ENCODE measurements at regions not wholly inside any gene's neighbourhood (a gene's known extent, or its start where the extent isn't known, plus 50 kb on each side); places are given as distances from the start of the nearest gene placed in this dataset.

DNA sequence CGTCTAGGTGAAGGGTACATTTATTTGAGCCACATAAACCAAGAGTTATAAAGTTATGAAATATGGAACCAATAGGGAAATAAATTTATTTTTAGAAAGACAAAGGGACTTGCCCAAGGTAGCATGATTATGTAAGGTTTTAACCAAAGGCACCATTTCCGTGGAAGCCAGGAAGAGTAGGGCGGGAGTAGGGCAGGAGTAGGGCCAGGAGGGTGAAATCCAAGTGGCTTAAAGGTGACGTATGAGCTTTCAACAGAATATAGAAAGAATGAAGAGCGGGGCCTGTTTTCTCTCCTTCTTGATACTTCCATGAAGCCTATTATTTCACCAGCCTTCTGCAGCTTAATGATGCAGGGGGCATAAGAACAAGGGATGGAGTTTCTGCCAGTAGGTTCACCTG is 91.7 kb upstream of the PNPLA4 start:
- H3K27ac Mint-ChIP-seq (ENCODE audit: unreplicated experiment), result no peak overlapping the region
- no peak for DNase-seq (ENCODE audit: extremely low spot score, unreplicated experiment)
- H3K36me3 Mint-ChIP-seq (ENCODE audit: unreplicated experiment), result no peaks in the 10 kb centered on the region
- no peak overlapping the region for H3K4me3 Mint-ChIP-seq (ENCODE audit: unreplicated experiment)
- no peaks in the 10 kb centered on the region for H3K27me3 Mint-ChIP-seq (ENCODE audit: unreplicated experiment)
- TF ChIP-seq, protein P1, sequence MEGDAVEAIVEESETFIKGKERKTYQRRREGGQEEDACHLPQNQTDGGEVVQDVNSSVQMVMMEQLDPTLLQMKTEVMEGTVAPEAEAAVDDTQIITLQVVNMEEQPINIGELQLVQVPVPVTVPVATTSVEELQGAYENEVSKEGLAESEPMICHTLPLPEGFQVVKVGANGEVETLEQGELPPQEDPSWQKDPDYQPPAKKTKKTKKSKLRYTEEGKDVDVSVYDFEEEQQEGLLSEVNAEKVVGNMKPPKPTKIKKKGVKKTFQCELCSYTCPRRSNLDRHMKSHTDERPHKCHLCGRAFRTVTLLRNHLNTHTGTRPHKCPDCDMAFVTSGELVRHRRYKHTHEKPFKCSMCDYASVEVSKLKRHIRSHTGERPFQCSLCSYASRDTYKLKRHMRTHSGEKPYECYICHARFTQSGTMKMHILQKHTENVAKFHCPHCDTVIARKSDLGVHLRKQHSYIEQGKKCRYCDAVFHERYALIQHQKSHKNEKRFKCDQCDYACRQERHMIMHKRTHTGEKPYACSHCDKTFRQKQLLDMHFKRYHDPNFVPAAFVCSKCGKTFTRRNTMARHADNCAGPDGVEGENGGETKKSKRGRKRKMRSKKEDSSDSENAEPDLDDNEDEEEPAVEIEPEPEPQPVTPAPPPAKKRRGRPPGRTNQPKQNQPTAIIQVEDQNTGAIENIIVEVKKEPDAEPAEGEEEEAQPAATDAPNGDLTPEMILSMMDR (IDR thresholded peaks at IDR 0.05), result no peak
- H3K9me3 Mint-ChIP-seq (ENCODE audit: unreplicated experiment), result no peaks in the 10 kb centered on the region
- no peaks in the 10 kb centered on the region for H3K4me1 Mint-ChIP-seq (ENCODE audit: unreplicated experiment)

DNA sequence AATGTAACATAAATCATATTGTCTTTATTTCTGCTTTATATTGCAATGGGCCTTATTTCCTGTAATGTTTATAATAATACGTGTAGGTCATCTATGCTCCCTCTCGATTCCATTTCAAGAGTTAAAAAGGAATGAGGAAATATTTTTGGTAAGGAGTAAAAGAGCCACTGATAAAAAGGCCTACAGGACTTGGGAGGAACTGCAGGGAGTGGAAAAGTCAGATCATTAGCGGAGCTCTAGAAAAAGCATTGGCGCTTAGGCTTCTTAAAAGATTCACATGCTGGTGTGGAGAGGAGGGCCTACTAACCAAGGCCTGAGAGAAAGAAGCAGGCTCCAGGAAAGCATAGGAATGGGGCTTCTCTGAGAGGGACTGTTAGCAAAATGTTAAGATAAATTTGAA is 82.9 kb upstream of the PNPLA4 start:
- no peak overlapping the region for H3K27ac Mint-ChIP-seq (ENCODE audit: unreplicated experiment)
- no peak for DNase-seq (ENCODE audit: extremely low spot score, unreplicated experiment)

DNA sequence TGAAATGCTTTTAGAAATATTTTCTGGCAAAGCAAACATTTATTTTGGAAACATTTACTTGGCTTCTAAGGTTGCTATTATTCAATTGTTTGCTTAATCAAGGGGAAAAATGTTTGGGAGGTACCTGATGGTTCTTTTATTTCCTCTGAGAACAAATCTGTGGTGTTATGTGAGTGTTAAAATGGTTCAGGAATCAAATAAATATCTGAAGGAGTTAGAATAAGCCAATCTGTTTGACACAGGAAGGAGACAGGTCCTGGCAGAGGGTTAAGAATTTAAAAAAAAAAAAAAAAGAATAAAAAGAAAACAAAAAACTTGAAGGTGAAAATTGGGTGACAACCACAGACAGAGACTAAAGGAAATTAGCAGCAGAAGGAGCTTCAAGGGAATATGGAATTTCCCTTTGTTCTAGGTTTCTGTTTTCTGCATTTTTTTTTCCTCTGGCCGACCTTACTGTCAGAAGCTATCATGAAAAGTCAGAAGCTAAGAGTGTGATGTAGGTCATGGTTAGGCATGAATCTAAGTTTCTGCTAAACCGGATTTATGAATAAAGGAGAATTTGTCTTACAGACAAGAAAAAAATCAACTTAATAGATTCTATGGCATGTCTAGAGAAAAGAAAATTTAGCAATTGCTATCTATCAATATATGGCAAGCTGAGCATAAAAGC is 78.6 kb upstream of the PNPLA4 start:
- no peaks in the 10 kb centered on the region for H3K27me3 Mint-ChIP-seq (ENCODE audit: unreplicated experiment)
- no peaks in the 10 kb centered on the region for H3K36me3 Mint-ChIP-seq (ENCODE audit: unreplicated experiment)
- no peak overlapping the region for H3K4me3 Mint-ChIP-seq (ENCODE audit: unreplicated experiment)
- TF ChIP-seq, protein P1 (IDR thresholded peaks at IDR 0.05), result no peak
- H3K9me3 Mint-ChIP-seq (ENCODE audit: unreplicated experiment), result no peaks in the 10 kb centered on the region
- no peak overlapping the region for H3K27ac Mint-ChIP-seq (ENCODE audit: unreplicated experiment)
- no peak for DNase-seq (ENCODE audit: extremely low spot score, unreplicated experiment)
- no peaks in the 10 kb centered on the region for H3K4me1 Mint-ChIP-seq (ENCODE audit: unreplicated experiment)

More for the DNA sequence above, 82.9 kb upstream of the PNPLA4 start:
- Mint-ChIP-seq H3K9me3 (ENCODE audit: unreplicated experiment) (no peaks in the 10 kb centered on the region), H3K36me3 (ENCODE audit: unreplicated experiment) (no peaks in the 10 kb centered on the region), H3K27me3 (ENCODE audit: unreplicated experiment) (peaks cover 3% of the 10 kb centered on the region), H3K4me3 (ENCODE audit: unreplicated experiment) (no peak overlapping the region), H3K4me1 (ENCODE audit: unreplicated experiment) (no peaks in the 10 kb centered on the region)
- TF ChIP-seq, protein P1 (IDR thresholded peaks at IDR 0.05), result no peak

DNA sequence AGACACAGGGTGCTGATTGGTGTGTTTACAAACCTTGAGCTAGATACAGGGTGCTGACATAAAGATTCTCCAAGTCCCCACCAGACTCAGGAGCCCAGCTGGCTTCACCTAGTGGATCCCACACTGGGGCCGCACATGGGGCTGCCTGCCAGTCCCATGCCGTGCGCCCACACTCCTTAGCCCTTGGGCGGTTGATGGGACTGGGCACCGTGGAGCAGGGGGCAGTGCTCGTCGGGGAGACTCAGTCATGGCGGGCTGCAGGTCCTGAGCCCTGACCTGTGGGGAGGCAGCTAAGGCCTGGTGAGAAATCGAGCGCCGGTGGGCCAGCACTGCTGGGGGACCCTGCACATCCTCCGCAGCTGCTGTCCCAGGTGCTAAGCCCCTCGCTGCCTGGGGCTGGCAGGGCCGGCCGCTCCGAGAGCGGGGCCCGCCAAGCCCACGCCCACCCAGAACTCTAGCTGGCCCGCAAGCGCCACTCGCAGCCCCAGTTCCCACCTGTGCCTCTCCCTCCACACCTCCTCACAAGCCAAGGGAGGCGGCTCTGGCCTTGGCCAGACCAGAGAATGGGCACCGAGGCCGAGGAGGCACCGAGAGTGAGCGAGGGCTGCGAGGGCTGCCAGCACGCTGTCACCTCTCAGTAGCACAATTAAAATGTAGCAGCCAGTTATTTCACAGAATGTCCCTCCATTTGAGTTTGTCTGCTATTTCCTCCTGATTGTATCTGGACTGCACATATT is 76.1 kb upstream of the PNPLA4 start:
- no peak for DNase-seq (ENCODE audit: extremely low spot score, unreplicated experiment)
- H3K27me3 Mint-ChIP-seq (ENCODE audit: unreplicated experiment), result no peaks in the 10 kb centered on the region
- TF ChIP-seq, protein P1 (IDR thresholded peaks at IDR 0.05), result no peak

GRCh38 chrX:7996851-7997250 is 69.6 kb upstream of the PNPLA4 start:
- Mint-ChIP-seq H3K4me3 (ENCODE audit: unreplicated experiment) (no peak overlapping the region), H3K4me1 (ENCODE audit: unreplicated experiment) (no peaks in the 10 kb centered on the region), H3K9me3 (ENCODE audit: unreplicated experiment) (no peaks in the 10 kb centered on the region), H3K36me3 (ENCODE audit: unreplicated experiment) (no peaks in the 10 kb centered on the region), H3K27ac (ENCODE audit: unreplicated experiment) (no peak overlapping the region), H3K27me3 (ENCODE audit: unreplicated experiment) (no peaks in the 10 kb centered on the region)
- TF ChIP-seq, protein P1 (IDR thresholded peaks at IDR 0.05), result no peak
- no peak for DNase-seq (ENCODE audit: extremely low spot score, unreplicated experiment)

More for the DNA sequence above, 76.1 kb upstream of the PNPLA4 start:
- Mint-ChIP-seq H3K4me3 (ENCODE audit: unreplicated experiment) (no peak overlapping the region), H3K9me3 (ENCODE audit: unreplicated experiment) (no peaks in the 10 kb centered on the region), H3K36me3 (ENCODE audit: unreplicated experiment) (no peaks in the 10 kb centered on the region), H3K4me1 (ENCODE audit: unreplicated experiment) (no peaks in the 10 kb centered on the region), H3K27ac (ENCODE audit: unreplicated experiment) (no peak overlapping the region)
